Upper lobe of left lung (tissue), 6 donors: ENCODE measurements at regions not wholly inside any gene's neighbourhood (a gene's known extent, or its start where the extent isn't known, plus 50 kb on each side); places are given as distances from the start of the nearest gene placed in this dataset.
A peak's percentile ranks its signal among the peaks of the same experiment; 100 is the strongest.
"Not testable (repeated sequence)": the region's sequence is repeated elsewhere in the genome, so short reads cannot be mapped to it uniquely, and the experiment has no call there.

Source experiments
- ATAC-seq, 2 donors: fragments of 200-7000 bp; cut with Tn5 transposase; one replicate each; pipeline ENCODE4 v1.9.1; 2022; ENCODE audit warnings: mild to moderate bottlenecking in 2 of 2, moderate library complexity in 2 of 2; ENCODE audit not compliant: low FRiP score in 2 of 2
- DNase-seq, 2 donors: peaks; one replicate each; pipeline ENCODE4 v3.0.0-alpha.2; 2019 to 2020
- H3K27ac ChIP-seq, 4 donors: fragments of 200-600 bp; sonication (generic); one replicate each; pipeline ENCODE4 v1.5.1; 2016 to 2019
- H3K27me3 ChIP-seq, 4 donors: fragments of 200-600 bp; sonication (generic); one replicate each; pipeline ENCODE4 v1.5.1; 2017 to 2019
- H3K36me3 ChIP-seq, 4 donors: fragments of 200-600 bp; sonication (generic); one replicate each; pipeline ENCODE4 v1.5.1; 2016 to 2019
- H3K4me1 ChIP-seq, 4 donors: fragments of 200-600 bp; sonication (generic); one replicate each; pipeline ENCODE4 v1.5.1; 2018 to 2019
- H3K4me3 ChIP-seq, 4 donors: fragments of 200-600 bp; sonication (generic); one replicate each; pipeline ENCODE4 v1.5.1; 2017 to 2019; ENCODE audit warnings: mild to moderate bottlenecking in 2 of 4, moderate library complexity in 1 of 4
- H3K9me3 ChIP-seq, 4 donors: fragments of 200-600 bp; sonication (generic); one replicate each; pipeline ENCODE4 v1.5.1; 2018 to 2019
- WGBS, 2 donors: methylation state at CpG; one replicate each; pipeline ENCODE4 v1.1.5; 2017 to 2018; 5-methylcytosine and 5-hydroxymethylcytosine counted together
- donor health status: DM: no; HTN: no; CAD: no; lungs with moderate emphysema.
- donor health status: DM: no; HTN: yes; CAD: no; lungs with severe emphysema.

DNA sequence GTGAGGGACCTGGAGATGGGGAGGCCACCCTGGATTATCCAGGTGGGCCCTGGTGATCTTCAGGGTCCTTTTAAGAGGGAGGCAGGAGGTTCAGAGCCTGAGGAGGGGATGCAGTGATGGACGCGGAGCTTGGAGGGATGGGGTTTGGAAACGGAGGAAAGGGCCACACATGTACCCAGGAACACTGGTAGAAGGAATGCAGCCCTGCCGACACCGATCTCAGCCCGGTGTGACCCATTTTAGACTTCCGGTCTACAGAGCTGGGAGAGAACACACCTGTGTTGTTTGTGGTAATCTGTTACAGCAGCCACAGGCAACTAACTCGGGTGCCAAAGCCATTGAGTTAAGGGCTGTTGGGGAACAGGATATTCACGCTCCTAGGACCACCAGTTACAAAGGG, 345.2 kb downstream of the CNTNAP3B start:
- not testable (repeated sequence) for ATAC-seq, H3K27ac ChIP-seq, H3K9me3 ChIP-seq, H3K4me3 ChIP-seq, DNase-seq, H3K36me3 ChIP-seq, H3K4me1 ChIP-seq, H3K27me3 ChIP-seq
- WGBS, 2 donors = 95 to 98% methylated on average over 8 of the region's 9 CpGs

DNA sequence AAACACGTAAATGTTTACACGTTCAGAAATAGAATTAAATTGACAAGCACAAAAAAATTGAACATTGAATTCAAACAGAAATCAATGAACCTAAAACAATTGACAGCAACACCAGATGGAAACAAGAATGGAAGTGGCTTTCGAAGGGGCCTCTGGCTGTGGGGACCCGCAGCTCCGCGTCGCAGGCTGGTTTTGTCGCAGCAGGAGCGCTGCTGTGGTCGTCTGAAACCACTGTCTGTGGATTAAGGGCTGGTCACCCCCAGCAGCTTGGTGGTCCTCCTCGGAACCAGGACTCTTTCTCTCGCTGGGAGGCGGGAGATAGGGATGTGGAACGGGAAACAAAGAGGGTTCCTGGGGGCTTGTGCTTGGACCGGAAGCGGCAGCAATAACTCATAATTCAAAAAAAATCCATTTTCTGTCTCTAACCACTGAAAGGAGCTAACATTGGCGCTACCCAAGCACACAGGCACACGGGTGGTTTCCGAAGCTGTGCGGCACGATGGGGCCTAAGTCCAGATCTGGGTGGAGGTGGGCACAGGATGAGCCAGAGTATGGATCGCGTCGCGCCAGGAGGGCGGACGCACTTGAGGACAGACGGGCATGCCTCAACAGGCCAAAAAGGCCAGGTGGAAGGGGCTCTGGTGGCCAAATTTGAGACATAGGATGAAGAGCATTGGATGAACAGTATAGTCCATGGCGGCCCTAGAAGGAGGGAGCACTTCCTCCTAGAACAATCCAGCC, 346.0 kb downstream of the CNTNAP3B start:
- not testable (repeated sequence) for H3K9me3 ChIP-seq, H3K4me3 ChIP-seq, H3K36me3 ChIP-seq, H3K27ac ChIP-seq, H3K4me1 ChIP-seq, ATAC-seq, H3K27me3 ChIP-seq
- DNase-seq = peak in 1 of 2 donors; percentile 56
- 91 to 93% methylated on average over 17 of the region's 29 CpGs for WGBS, 2 donors

GRCh38 chr9:41781899-41782298, 347.3 kb downstream of the CNTNAP3B start:
- H3K9me3 ChIP-seq, ATAC-seq: not testable (repeated sequence)

DNA sequence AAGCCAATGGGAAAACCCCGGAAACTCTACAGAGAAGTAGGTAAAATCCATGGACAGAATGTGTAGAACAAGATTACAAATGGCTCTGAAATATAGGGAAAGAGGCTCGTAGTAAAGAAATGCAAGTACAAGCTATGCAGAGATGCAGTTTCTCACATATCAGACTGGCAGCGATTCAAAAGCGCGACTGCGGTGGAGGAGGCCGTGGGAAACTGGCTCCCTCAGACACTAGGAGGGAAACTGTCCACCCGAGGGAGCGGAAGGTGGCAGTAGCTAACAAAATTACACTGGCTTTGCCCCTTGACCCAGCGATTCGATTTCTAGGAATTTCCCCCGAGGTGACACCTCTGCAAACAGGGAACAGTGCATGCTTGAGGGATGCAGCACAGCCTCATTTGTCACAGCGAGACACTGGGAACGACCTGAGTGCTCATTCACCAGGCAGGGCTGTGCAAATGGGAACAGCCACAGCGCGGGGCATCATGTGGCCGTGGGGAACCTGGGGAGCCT, 349.3 kb downstream of the CNTNAP3B start:
- not testable (repeated sequence) for ATAC-seq, H3K4me3 ChIP-seq, H3K36me3 ChIP-seq, H3K27ac ChIP-seq, DNase-seq, H3K27me3 ChIP-seq, H3K4me1 ChIP-seq, H3K9me3 ChIP-seq
- WGBS, 2 donors = no CpG with 5 or more reads among the region's 17 CpGs

More at GRCh38 chr9:41781899-41782298, 347.3 kb downstream of the CNTNAP3B start:
- not testable (repeated sequence) for H3K4me1 ChIP-seq, H3K36me3 ChIP-seq, H3K4me3 ChIP-seq, H3K27ac ChIP-seq, DNase-seq, H3K27me3 ChIP-seq
- 91 to 98% methylated on average over 2 of the region's 2 CpGs for WGBS, 2 donors

DNA sequence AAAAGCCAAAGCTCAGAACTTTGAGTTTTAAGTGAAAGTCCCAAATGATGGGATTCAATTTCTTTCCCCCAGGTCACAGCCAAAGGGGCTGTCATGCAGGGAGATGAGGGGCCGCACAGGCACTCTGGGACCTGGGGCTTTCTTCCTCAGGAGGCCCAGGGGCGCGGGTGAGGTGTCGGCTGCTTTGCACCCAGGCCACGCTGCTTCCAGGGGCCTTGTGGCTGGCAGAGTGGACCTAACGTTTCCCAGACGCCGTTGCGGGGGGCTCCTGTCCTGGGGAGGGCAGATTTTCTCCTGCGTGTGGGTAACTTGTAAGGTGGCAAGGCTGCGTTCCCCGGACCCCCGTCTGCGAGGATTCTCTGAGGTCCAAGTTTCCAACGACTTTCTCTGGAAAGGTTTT, 350.0 kb downstream of the CNTNAP3B start:
- H3K27me3 ChIP-seq, H3K4me1 ChIP-seq, H3K9me3 ChIP-seq, H3K27ac ChIP-seq, ATAC-seq, H3K4me3 ChIP-seq, H3K36me3 ChIP-seq: not testable (repeated sequence)
- 91% methylated on average over 15 of the region's 15 CpGs for WGBS, 2 donors
- peak in 1 of 2 donors; percentile 56 for DNase-seq

DNA sequence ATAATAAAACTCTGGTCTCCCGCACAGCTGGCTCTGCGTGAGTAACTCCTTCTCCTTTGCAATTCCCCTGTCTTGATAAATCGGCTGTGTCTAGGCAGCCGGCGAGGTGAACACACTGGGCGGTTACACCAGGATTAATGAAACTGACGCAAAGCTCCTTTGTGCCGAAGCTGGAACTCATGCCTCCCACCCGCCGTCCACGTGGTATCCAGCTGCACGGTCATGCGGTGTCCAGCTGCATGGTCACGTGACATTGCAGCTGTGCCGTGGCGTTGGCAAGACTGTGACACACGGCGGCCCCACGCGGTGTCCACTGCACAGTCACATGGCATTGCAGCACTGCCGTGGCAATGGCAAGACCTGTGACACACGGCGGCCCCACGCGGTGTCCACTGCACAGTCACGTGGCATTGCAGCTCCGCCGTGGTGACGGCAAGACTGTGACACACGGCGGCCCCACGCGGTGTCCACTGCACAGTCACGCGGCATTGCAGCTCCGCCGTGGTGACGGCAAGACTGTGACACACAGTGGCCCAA, 350.6 kb downstream of the CNTNAP3B start:
- not testable (repeated sequence) for H3K27me3 ChIP-seq, H3K27ac ChIP-seq, ATAC-seq, H3K4me1 ChIP-seq, H3K9me3 ChIP-seq, H3K36me3 ChIP-seq, H3K4me3 ChIP-seq
- peak in 1 of 2 donors; percentile 62 for DNase-seq
- WGBS, 2 donors = 93 to 98% methylated on average over 16 to 26 of the region's 38 CpGs

GRCh38 chr9:41777536-41777935, 351.7 kb downstream of the CNTNAP3B start:
- ATAC-seq, H3K27ac ChIP-seq: not testable (repeated sequence)
- 83% methylated on average over 4 of the region's 10 CpGs; no CpG with 5 or more reads in 1 of the 2 donors for WGBS, 2 donors

GRCh38 chr9:41772541-41772940, 356.7 kb downstream of the CNTNAP3B start:
- not testable (repeated sequence) for H3K9me3 ChIP-seq, H3K36me3 ChIP-seq, H3K4me3 ChIP-seq, H3K27ac ChIP-seq, H3K27me3 ChIP-seq, ATAC-seq, H3K4me1 ChIP-seq
- no CpG with 5 or more reads among the region's 7 CpGs for WGBS, 2 donors
- peak in 1 of 2 donors; percentile 49 for DNase-seq

More at GRCh38 chr9:41777536-41777935, 351.7 kb downstream of the CNTNAP3B start:
- not testable (repeated sequence) for H3K4me1 ChIP-seq, H3K9me3 ChIP-seq, H3K36me3 ChIP-seq, H3K4me3 ChIP-seq, H3K27me3 ChIP-seq, DNase-seq

GRCh38 chr9:41771693-41772092, 357.5 kb downstream of the CNTNAP3B start:
- not testable (repeated sequence) for H3K27me3 ChIP-seq, DNase-seq, H3K4me1 ChIP-seq, H3K9me3 ChIP-seq, H3K4me3 ChIP-seq, H3K36me3 ChIP-seq
- H3K27ac ChIP-seq = peak overlapping the region in 1 of 4 donors; percentile 54
- peak in 1 of 2 donors; percentile 68 for ATAC-seq
- no CpG with 5 or more reads among the region's 12 CpGs for WGBS, 2 donors

- not testable (repeated sequence) for H3K27me3 ChIP-seq, H3K9me3 ChIP-seq, H3K27ac ChIP-seq, H3K36me3 ChIP-seq, H3K4me3 ChIP-seq, H3K4me1 ChIP-seq, ATAC-seq
- DNase-seq = peak in 1 of 2 donors; percentile 18
- WGBS, 2 donors = 81 to 100% methylated on average over 3 to 4 of the region's 9 CpGs
Observed at GRCh38 chr9:41754822-41755221, 374.4 kb downstream of the CNTNAP3B start.

GRCh38 chr9:41754403-41754802, 374.8 kb downstream of the CNTNAP3B start:
- DNase-seq, H3K9me3 ChIP-seq, H3K27me3 ChIP-seq, ATAC-seq, H3K4me1 ChIP-seq, H3K4me3 ChIP-seq, H3K27ac ChIP-seq, H3K36me3 ChIP-seq: not testable (repeated sequence)
- 85 to 94% methylated on average over 9 to 13 of the region's 15 CpGs for WGBS, 2 donors

DNA sequence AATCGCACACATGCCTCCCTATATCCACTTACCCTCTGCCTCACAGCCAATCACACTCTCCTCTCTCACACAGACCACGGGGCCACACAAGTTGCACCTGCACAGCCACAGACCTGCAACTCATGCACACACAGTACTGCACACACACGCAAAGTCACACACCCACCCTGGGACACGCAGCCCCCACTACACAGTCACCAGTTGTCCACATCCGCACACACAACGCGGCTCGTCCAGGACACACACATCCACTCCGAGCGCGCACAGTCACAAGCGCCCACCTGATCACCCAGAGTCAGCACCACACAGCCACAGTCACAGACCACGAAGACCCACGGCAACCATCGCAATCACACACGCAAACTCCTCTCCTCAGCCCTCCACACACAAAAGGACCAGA, 387.3 kb downstream of the CNTNAP3B start:
- not testable (repeated sequence) for H3K27me3 ChIP-seq, H3K27ac ChIP-seq, H3K4me3 ChIP-seq, ATAC-seq, H3K4me1 ChIP-seq, H3K36me3 ChIP-seq, H3K9me3 ChIP-seq
- DNase-seq = peak in 1 of 2 donors; percentile 29
- no CpG with 5 or more reads among the region's 16 CpGs for WGBS, 2 donors

GRCh38 chr9:41741173-41741572, 388.1 kb downstream of the CNTNAP3B start:
- WGBS, 2 donors = 10 to 29% methylated on average over 2 to 3 of the region's 5 CpGs
- H3K27me3 ChIP-seq, H3K9me3 ChIP-seq, DNase-seq, H3K4me3 ChIP-seq, ATAC-seq, H3K4me1 ChIP-seq, H3K36me3 ChIP-seq, H3K27ac ChIP-seq: not testable (repeated sequence)
